Spleen (tissue), 11 donors: ENCODE measurements at regions not wholly inside any gene's neighbourhood (a gene's known extent, or its start where the extent isn't known, plus 50 kb on each side); places are given as distances from the start of the nearest gene placed in this dataset.
A peak's percentile ranks its signal among the peaks of the same experiment; 100 is the strongest.
"Not testable (repeated sequence)": the region's sequence is repeated elsewhere in the genome, so short reads cannot be mapped to it uniquely, and the experiment has no call there.

Source experiments
- DNase-seq: peaks from one replicate; pipeline ENCODE4 v3.0.0-alpha.2; 2020
- H3K27ac ChIP-seq, 8 donors: fragments of 200-600 bp; sonication (generic) in 7 of 8; 1 replicate in 4 of 8; 2 replicates in 4 of 8; pipeline versions ENCODE4 v1.5.0 to v1.8.0; 2016 to 2021; ENCODE audit warnings: inconsistent platforms in 4 of 8, mild to moderate bottlenecking in 4 of 8, moderate library complexity in 1 of 8
- H3K27me3 ChIP-seq, 7 donors: fragments of 200-600 bp; sonication (generic) in 6 of 7; replicated peaks in 1 of 7; 1 replicate in 4 of 7; 2 replicates in 3 of 7; pipeline versions ENCODE4 v1.5.0 to v1.8.0; 2016 to 2021; ENCODE audit warnings: inconsistent platforms in 3 of 7, mild to moderate bottlenecking in 1 of 7
- H3K36me3 ChIP-seq, 6 donors: fragments of 200-600 bp; sonication (generic) in 5 of 6; 1 replicate in 4 of 6; 2 replicates in 2 of 6; pipeline versions ENCODE4 v1.5.0 to v1.8.0; 2016 to 2021; ENCODE audit warnings: inconsistent platforms in 2 of 6
- H3K4me1 ChIP-seq, 6 donors: fragments of 200-600 bp; sonication (generic) in 5 of 6; 1 replicate in 3 of 6; 2 replicates in 3 of 6; pipeline versions ENCODE4 v1.5.0 to v1.8.0; 2016 to 2021; ENCODE audit warnings: inconsistent platforms in 3 of 6
- H3K4me3 ChIP-seq, 8 donors: fragments of 200-600 bp; sonication (generic) in 7 of 8; 1 replicate in 4 of 8; 2 replicates in 4 of 8; pipeline versions ENCODE4 v1.5.0 to v1.8.0; 2016 to 2021; ENCODE audit warnings: inconsistent platforms in 4 of 8, mild to moderate bottlenecking in 4 of 8, moderate library complexity in 2 of 8
- H3K9me3 ChIP-seq, 8 donors: fragments of 200-600 bp; sonication (generic) in 7 of 8; 1 replicate in 4 of 8; 2 replicates in 4 of 8; pipeline versions ENCODE4 v1.5.0 to v1.8.0; 2016 to 2021; ENCODE audit warnings: inconsistent platforms in 4 of 8
- CTCF ChIP-seq, 11 experiments: fragments of 200-600 bp in 7 of 11; fragments of 450-650 bp in 4 of 11; sonication (generic) in 4 of 11; IDR thresholded peaks in 8 of 11; conservative IDR thresholded peaks in 3 of 11; 1 replicate in 7 of 11; 2 replicates in 4 of 11; pipeline versions ENCODE4 v1.4.0 to v1.8.0; 2016 to 2021; ENCODE audit warnings: antibody characterized with exemption in 11 of 11, inconsistent platforms in 4 of 11, mild to moderate bottlenecking in 1 of 11
- POLR2A ChIP-seq, 3 donors: fragments of 450-650 bp; IDR thresholded peaks; one replicate each; pipeline ENCODE4 v1.5.1; 2017; ENCODE audit warnings: antibody characterized with exemption in 3 of 3, mild to moderate bottlenecking in 1 of 3
- POLR2AphosphoS5 ChIP-seq, 3 donors: sonication (generic); formaldehyde crosslinking; IDR thresholded peaks; one replicate each; pipeline ENCODE4 v1.5.1; 2017; ENCODE audit warnings: antibody characterized with exemption in 3 of 3
- WGBS, 5 donors: extraction: QIAGEN DNeasy Blood & Tissue Kit in 3 of 5; methylation state at CpG; one replicate each; pipeline versions ENCODE4 v1.1.5 to v1.1.7; 2013 to 2018; 5-methylcytosine and 5-hydroxymethylcytosine counted together
- intact Hi-C: fragments of 100-400 bp; cut with DNase I; formaldehyde crosslinking; loops from one replicate; pipeline ENCODE4 v1.15.0; 2023; ENCODE audit warnings: low total_unique reads
- donor health status: healthy with polysubstance abuse.
- donor health status: DM: no; HTN: no; CAD: no; lungs with moderate emphysema.
- donor health status: DM: no; HTN: no; CAD: no.
- donor health status: Bipolar disorder and iron deficiency.
- donor health status: healthy.
- donor health status: DM: no; HTN: no; CAD: no.
- donor health status: DM: yes; HTN: yes; CAD: no.

- no peak overlapping the region for H3K27ac ChIP-seq
- no peaks in the 10 kb centered on the region for H3K4me1 ChIP-seq
- intact Hi-C loops, result no loop called here
- no peak for DNase-seq
- no peaks in the 10 kb centered on the region for H3K36me3 ChIP-seq
- no peaks in the 10 kb centered on the region for H3K27me3 ChIP-seq
- H3K9me3 ChIP-seq, result no peaks in the 10 kb centered on the region
- 45 to 53% (median 48%) methylated on average over 6 of the region's 6 CpGs for WGBS, 5 donors
- no peak overlapping the region for H3K4me3 ChIP-seq
- TF ChIP-seq POLR2A (IDR thresholded peaks at IDR 0.05), result no peak
- TF ChIP-seq CTCF (IDR thresholded peaks at IDR 0.05 in 8 of 11, conservative IDR thresholded peaks at IDR 0.05 in 3 of 11), result no peak
- no peak for TF ChIP-seq POLR2AphosphoS5 (IDR thresholded peaks at IDR 0.05)
These were observed 284.9 kb downstream of the FBXO8 start for GRCh38 chr4:173998471-173999144.

GRCh38 chr4:173995779-173996178 is 287.7 kb downstream of the FBXO8 start:
- H3K36me3 ChIP-seq, H3K27ac ChIP-seq, H3K4me3 ChIP-seq, H3K27me3 ChIP-seq, H3K9me3 ChIP-seq, DNase-seq, H3K4me1 ChIP-seq, intact Hi-C loops: not testable (repeated sequence)
- WGBS, 5 donors, result 89 to 95% (median 92%) methylated on average over 4 of the region's 4 CpGs

- no peaks in the 10 kb centered on the region for H3K36me3 ChIP-seq
- H3K9me3 ChIP-seq, result no peaks in the 10 kb centered on the region
- WGBS, 5 donors, result 85 to 89% (median 88%) methylated on average over 3 of the region's 3 CpGs
- no peak overlapping the region for H3K4me3 ChIP-seq
- H3K27ac ChIP-seq, result peak overlapping the region in 1 of 8 donors; percentile 39
- intact Hi-C loops, result no loop called here
- no peak for TF ChIP-seq CTCF (IDR thresholded peaks at IDR 0.05 in 8 of 11, conservative IDR thresholded peaks at IDR 0.05 in 3 of 11)
- TF ChIP-seq POLR2A (IDR thresholded peaks at IDR 0.05), result no peak
- TF ChIP-seq POLR2AphosphoS5 (IDR thresholded peaks at IDR 0.05), result no peak
- DNase-seq, result no peak
- H3K4me1 ChIP-seq, result peaks cover 0 to 9% (median 0%) of the 10 kb centered on the region in 6 donors
- peaks cover 0 to 7% (median 0%) of the 10 kb centered on the region in 7 donors for H3K27me3 ChIP-seq
These were observed 291.7 kb downstream of the FBXO8 start for GRCh38 chr4:173991814-173992213.

- TF ChIP-seq POLR2A (IDR thresholded peaks at IDR 0.05) (no peak), CTCF (IDR thresholded peaks at IDR 0.05 in 8 of 11, conservative IDR thresholded peaks at IDR 0.05 in 3 of 11) (no peak), POLR2AphosphoS5 (IDR thresholded peaks at IDR 0.05) (no peak)
- 70 to 89% (median 78%) methylated on average over 1 of the region's 1 CpG for WGBS, 5 donors
- H3K4me3 ChIP-seq, result no peak overlapping the region
- no peak for DNase-seq
- H3K4me1 ChIP-seq, result peaks cover 0 to 9% (median 0%) of the 10 kb centered on the region in 6 donors
- intact Hi-C loops, result no loop called here
- H3K27ac ChIP-seq, result peak overlapping the region in 2 of 8 donors; percentile 39 to 41
- no peaks in the 10 kb centered on the region for H3K36me3 ChIP-seq
- H3K9me3 ChIP-seq, result no peaks in the 10 kb centered on the region
- H3K27me3 ChIP-seq, result peaks cover 0 to 7% (median 0%) of the 10 kb centered on the region in 7 donors
These were observed 292.2 kb downstream of the FBXO8 start for GRCh38 chr4:173991316-173991715.
